IMR-90 (cell line): ENCODE measurements at regions not wholly inside any gene's neighbourhood (a gene's known extent, or its start where the extent isn't known, plus 50 kb on each side); places are given as distances from the start of the nearest gene placed in this dataset.
A peak's percentile ranks its signal among the peaks of the same experiment; 100 is the strongest.

Experiments used
- ATAC-seq: fragments of 200-7000 bp; cut with Tn5 transposase; 2 replicates; pipeline ENCODE4 v1.9.1; 2020; ENCODE audit warnings: low read depth, mild to moderate bottlenecking, moderate library complexity
- BruUV-seq: library from RNA; stranded (reverse); fragments of 400-500 nt; replicated peaks from 2 replicates; lab custom pipeline; 2021; lab: Mats Ljungman, UMichigan
- CTCF ChIA-PET: fragments of 300-600 bp; formaldehyde crosslinking; extraction: SDS; loops from one replicate; lab custom pipeline; 2021; ENCODE audit warnings: antibody characterized with exemption; lab: Yijun Ruan, JAX
- POLR2A ChIA-PET: fragments of 300-600 bp; sonication (Branson Sonifier 250); formaldehyde crosslinking; loops from one replicate; lab custom pipeline; 2022; ENCODE audit warnings: antibody characterized with exemption; ENCODE audit not compliant: unreplicated experiment; lab: Charles Lee
- DNase-seq: peaks from one replicate; pipeline ENCODE4 v3.0.0; 2013
- H2AFZ ChIP-seq: replicated peaks from 2 replicates; pipeline ENCODE3; 2013; ENCODE audit warnings: low read length, mild to moderate bottlenecking; ENCODE audit not compliant: poor library complexity
- H2AK5ac ChIP-seq: 2 replicates; pipeline ENCODE4 v1.6.1; 2013; ENCODE audit warnings: low read depth, low read length, inconsistent platforms
- H2AK9ac ChIP-seq: replicated peaks from 2 replicates; pipeline ENCODE3; 2013; ENCODE audit warnings: mild to moderate bottlenecking, low read depth, low read length, moderate library complexity; ENCODE audit not compliant: poor library complexity
- H2BK120ac ChIP-seq: 2 replicates; pipeline ENCODE4 v1.6.1; 2013; ENCODE audit warnings: low read depth, low read length, inconsistent platforms
- H2BK15ac ChIP-seq: 3 replicates; pipeline ENCODE4 v1.6.1; 2013; ENCODE audit warnings: low read depth, low read length, inconsistent platforms
- H2BK20ac ChIP-seq: 2 replicates; pipeline ENCODE4 v1.6.1; 2013; ENCODE audit warnings: low read depth, mild to moderate bottlenecking, inconsistent platforms, low read length, moderate library complexity
- H2BK5ac ChIP-seq: 2 replicates; pipeline ENCODE4 v1.6.1; 2013; ENCODE audit warnings: mild to moderate bottlenecking, low read depth, low read length, inconsistent platforms; ENCODE audit not compliant: poor library complexity, severe bottlenecking
- H3K14ac ChIP-seq: replicated peaks from 2 replicates; pipeline ENCODE4 v1.6.1; 2013; ENCODE audit warnings: low read depth, low read length, inconsistent platforms
- H3K18ac ChIP-seq: 2 replicates; pipeline ENCODE4 v1.6.1; 2013; ENCODE audit warnings: low read depth, low read length, control low read depth
- H3K23ac ChIP-seq: 2 replicates; pipeline ENCODE4 v1.6.1; 2013; ENCODE audit warnings: low read depth, low read length, inconsistent platforms
- H3K27ac ChIP-seq: 2 replicates; pipeline ENCODE4 v1.5.1; 2013; ENCODE audit warnings: mild to moderate bottlenecking, control low read depth, low read length; ENCODE audit not compliant: insufficient read depth
- H3K27me3 ChIP-seq: 2 replicates; pipeline ENCODE4 v1.6.1; 2013; ENCODE audit warnings: low read length; ENCODE audit not compliant: control insufficient read depth, insufficient read depth
- H3K36me3 ChIP-seq: 2 replicates; pipeline ENCODE4 v1.6.1; 2013; ENCODE audit warnings: low read length, mixed read lengths; ENCODE audit not compliant: control insufficient read depth, insufficient read depth
- H3K4ac ChIP-seq: 2 replicates; pipeline ENCODE4 v1.6.1; 2013; ENCODE audit warnings: low read depth, low read length, inconsistent platforms
- H3K4me1 ChIP-seq: 2 replicates; pipeline ENCODE4 v1.6.1; 2013; ENCODE audit warnings: low read length, mixed read lengths; ENCODE audit not compliant: control insufficient read depth, insufficient read depth
- H3K4me2 ChIP-seq: 2 replicates; pipeline ENCODE4 v1.6.1; 2013; ENCODE audit warnings: low read depth, mild to moderate bottlenecking, control low read depth, low read length, moderate library complexity
- H3K4me3 ChIP-seq: 2 replicates; pipeline ENCODE4 v1.5.1; 2013; ENCODE audit warnings: low read depth, mild to moderate bottlenecking, control low read depth, low read length, moderate library complexity; ENCODE audit not compliant: insufficient read depth
- H3K56ac ChIP-seq: 2 replicates; pipeline ENCODE4 v1.6.1; 2013; ENCODE audit warnings: low read length, inconsistent platforms; ENCODE audit not compliant: insufficient read depth; ENCODE audit errors: extremely low read depth
- H3K79me1 ChIP-seq, 2 experiments: 2 replicates each; pipeline ENCODE4 v1.6.1; 2013; ENCODE audit warnings: low read length in 2 of 2, inconsistent platforms in 1 of 2, low read depth in 1 of 2
- H3K9ac ChIP-seq: 2 replicates; pipeline ENCODE4 v1.6.1; 2013; ENCODE audit warnings: low read depth, low read length, control low read depth
- H3K9me1 ChIP-seq: 2 replicates; pipeline ENCODE4 v1.6.1; 2013; ENCODE audit warnings: low read length, inconsistent platforms; ENCODE audit not compliant: insufficient read depth
- H3K9me3 ChIP-seq: 2 replicates; pipeline ENCODE4 v1.6.1; 2013; ENCODE audit warnings: low read length; ENCODE audit not compliant: control insufficient read depth, insufficient read depth
- H4K20me1 ChIP-seq: 2 replicates; pipeline ENCODE4 v1.6.1; 2013; ENCODE audit warnings: low read length, inconsistent platforms; ENCODE audit not compliant: insufficient read depth
- H4K5ac ChIP-seq: 2 replicates; pipeline ENCODE4 v1.6.1; 2013; ENCODE audit warnings: mild to moderate bottlenecking, low read depth, low read length, control low read depth
- H4K8ac ChIP-seq, 2 experiments: 2 replicates each; pipeline ENCODE4 v1.6.1; 2013; ENCODE audit warnings: low read depth in 2 of 2, low read length in 2 of 2, control low read depth in 1 of 2, inconsistent platforms in 1 of 2
- H4K91ac ChIP-seq: 2 replicates; pipeline ENCODE4 v1.6.1; 2013; ENCODE audit warnings: low read depth, low read length, inconsistent platforms; ENCODE audit not compliant: insufficient read depth
- CEBPB ChIP-seq: IDR thresholded peaks from 2 replicates; pipeline ENCODE4 v1.6.1; 2012; ENCODE audit warnings: low read depth, low read length, improper control_type of control experiment
- FOS ChIP-seq: fragments of 150-350 bp; IDR thresholded peaks from 2 replicates; pipeline ENCODE4 v1.6.1; 2016; ENCODE audit warnings: low read depth, low read length
- MAFK ChIP-seq: IDR thresholded peaks from 2 replicates; pipeline ENCODE4 v1.6.1; 2012; ENCODE audit warnings: low read depth, low read length, improper control_type of control experiment
- MAZ ChIP-seq: IDR thresholded peaks from 2 replicates; pipeline ENCODE4 v1.6.1; 2012; ENCODE audit warnings: low read depth, mild to moderate bottlenecking, low read length, improper control_type of control experiment, moderate library complexity, borderline replicate concordance
- MXI1 ChIP-seq: IDR thresholded peaks from 2 replicates; pipeline ENCODE4 v1.6.1; 2012; ENCODE audit warnings: low read depth, mild to moderate bottlenecking, low read length, moderate library complexity, borderline replicate concordance
- POLR2A ChIP-seq: IDR thresholded peaks from 2 replicates; pipeline ENCODE4 v1.6.1; 2012; ENCODE audit warnings: mild to moderate bottlenecking, low read depth, low read length
- RFX5 ChIP-seq: IDR thresholded peaks from 2 replicates; pipeline ENCODE4 v1.8.0; 2012; ENCODE audit warnings: low read depth, mild to moderate bottlenecking, low read length, moderate library complexity
- SMC3 ChIP-seq: fragments of 150-350 bp; IDR thresholded peaks from 2 replicates; pipeline ENCODE4 v1.6.1; 2016; ENCODE audit warnings: low read depth, mild to moderate bottlenecking, antibody characterized with exemption, low read length, moderate library complexity
- WGBS, 2 experiments: methylation state at CpG; one replicate each; pipeline versions ENCODE4 v1.1.5 to v1.1.7; 2013; ENCODE audit warnings: missing lambda C conversion rate in 2 of 2; ENCODE audit not compliant: insufficient read length in 1 of 2; ENCODE audit errors: extremely low coverage in 2 of 2; 5-methylcytosine and 5-hydroxymethylcytosine counted together
- dilution Hi-C: fragments of 300-500 bp; cut with HindIII; formaldehyde crosslinking; loops from one replicate; pipeline ENCODE4 v1.14.3; 2018; ENCODE audit warnings: low sequenced_read_pairs; ENCODE audit not compliant: unreplicated experiment
- in situ Hi-C: fragments of 300-500 bp; cut with MboI; formaldehyde crosslinking; loops from 3 replicates; pipeline ENCODE4 v1.14.3; 2019; ENCODE audit warnings: low sequenced_read_pairs, inconsistent platforms, mixed read lengths
- intact Hi-C: fragments of 100-400 bp; cut with micrococcal nuclease; formaldehyde crosslinking; loops from 2 replicates; pipeline ENCODE4 v1.10.0; 2022
- TF ChIP-seq, protein P1 (sequence below): fragments of 150-350 bp; IDR thresholded peaks from 2 replicates; pipeline ENCODE4 v1.6.1; 2017; ENCODE audit warnings: mild to moderate bottlenecking, antibody characterized with exemption, low read length, low read depth
- TF ChIP-seq, protein P2 (sequence below): conservative IDR thresholded peaks from 2 replicates; pipeline ENCODE4 v1.5.1; 2012; ENCODE audit warnings: mild to moderate bottlenecking, low read depth, low read length, improper control_type of control experiment

DNA sequence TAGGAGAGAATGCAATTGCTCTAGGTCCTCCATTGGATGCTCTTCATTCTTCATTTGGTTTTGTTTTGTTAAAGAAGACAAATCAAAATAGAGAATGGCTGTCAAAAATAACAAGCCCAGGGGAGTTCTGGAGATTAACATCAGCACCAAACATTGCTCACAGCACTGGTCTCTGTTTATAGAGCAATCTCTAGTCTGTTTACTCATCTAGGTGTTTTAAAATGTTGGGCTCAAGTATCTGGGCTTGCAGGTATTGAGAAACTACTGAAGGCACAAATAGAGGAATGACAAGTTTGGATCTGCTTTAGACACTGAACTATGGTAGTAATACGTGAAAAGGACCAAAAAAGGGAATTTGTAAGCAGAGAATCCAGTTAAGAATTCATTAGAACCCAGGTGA, 77.0 kb upstream of the TMC1 start:
- Histone ChIP-seq H2BK5ac (peak overlapping the region; percentile 79), H3K56ac (0 out of 2 replicates have a peak overlapping the region, but pooled peaks have one; percentile 23), H3K4me1 (peaks cover 16% of the 10 kb centered on the region), H4K91ac (peak overlapping the region; percentile 69; the same call in 1 of the 2 replicates), H3K14ac (no peak overlapping the region), H2AK9ac (no peak overlapping the region), H2BK20ac (peak overlapping the region; percentile 81; the same call in 1 of the 2 replicates), H3K79me1 (peaks cover 3 to 13% of the 10 kb centered on the region in 2 experiments; a peak in 2 of 4 replicates), H2AFZ (no peak overlapping the region), H4K20me1 (no peaks in the 10 kb centered on the region), H3K36me3 (no peaks in the 10 kb centered on the region), H3K4me2 (no peak overlapping the region), H3K4me3 (no peak overlapping the region), H3K9me1 (peaks cover 20% of the 10 kb centered on the region), H3K27me3 (no peaks in the 10 kb centered on the region), H3K4ac (peak overlapping the region; percentile 86; the same call in 1 of the 2 replicates), H3K9ac (no peak overlapping the region), H2BK15ac (peak overlapping the region; percentile 93; the same call in 2 of the 3 replicates), H3K9me3 (no peaks in the 10 kb centered on the region), H4K8ac (no peak overlapping the region), H3K23ac (no peak overlapping the region), H2BK120ac (peak overlapping the region; percentile 94; the same call in 1 of the 2 replicates), H2AK5ac (no peak overlapping the region), H4K5ac (no peak overlapping the region; the same call in 1 of the 2 replicates), H3K18ac (peak overlapping the region; percentile 72; the same call in 1 of the 2 replicates), H3K27ac (no peak overlapping the region)
- BruUV-seq = no TSS peak
- in situ Hi-C loops = loop anchor here (5.0 kb wide), 1 partner anchor 52 kb away; no protein-coding TSS in a partner anchor
- POLR2A ChIA-PET = no interaction called here
- ATAC-seq (no peak), DNase-seq (no peak)
- no CpG with 5 or more reads among the region's 1 CpG for WGBS, 2 experiments
- TF ChIP-seq SMC3 (no peak), POLR2A (no peak), CEBPB (no peak), MAFK (no peak), FOS (no peak), RFX5 (no peak), MAZ (no peak), MXI1 (no peak)
- TF ChIP-seq, protein P1, sequence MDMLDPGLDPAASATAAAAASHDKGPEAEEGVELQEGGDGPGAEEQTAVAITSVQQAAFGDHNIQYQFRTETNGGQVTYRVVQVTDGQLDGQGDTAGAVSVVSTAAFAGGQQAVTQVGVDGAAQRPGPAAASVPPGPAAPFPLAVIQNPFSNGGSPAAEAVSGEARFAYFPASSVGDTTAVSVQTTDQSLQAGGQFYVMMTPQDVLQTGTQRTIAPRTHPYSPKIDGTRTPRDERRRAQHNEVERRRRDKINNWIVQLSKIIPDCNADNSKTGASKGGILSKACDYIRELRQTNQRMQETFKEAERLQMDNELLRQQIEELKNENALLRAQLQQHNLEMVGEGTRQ = no peak
- TF ChIP-seq, protein P2, sequence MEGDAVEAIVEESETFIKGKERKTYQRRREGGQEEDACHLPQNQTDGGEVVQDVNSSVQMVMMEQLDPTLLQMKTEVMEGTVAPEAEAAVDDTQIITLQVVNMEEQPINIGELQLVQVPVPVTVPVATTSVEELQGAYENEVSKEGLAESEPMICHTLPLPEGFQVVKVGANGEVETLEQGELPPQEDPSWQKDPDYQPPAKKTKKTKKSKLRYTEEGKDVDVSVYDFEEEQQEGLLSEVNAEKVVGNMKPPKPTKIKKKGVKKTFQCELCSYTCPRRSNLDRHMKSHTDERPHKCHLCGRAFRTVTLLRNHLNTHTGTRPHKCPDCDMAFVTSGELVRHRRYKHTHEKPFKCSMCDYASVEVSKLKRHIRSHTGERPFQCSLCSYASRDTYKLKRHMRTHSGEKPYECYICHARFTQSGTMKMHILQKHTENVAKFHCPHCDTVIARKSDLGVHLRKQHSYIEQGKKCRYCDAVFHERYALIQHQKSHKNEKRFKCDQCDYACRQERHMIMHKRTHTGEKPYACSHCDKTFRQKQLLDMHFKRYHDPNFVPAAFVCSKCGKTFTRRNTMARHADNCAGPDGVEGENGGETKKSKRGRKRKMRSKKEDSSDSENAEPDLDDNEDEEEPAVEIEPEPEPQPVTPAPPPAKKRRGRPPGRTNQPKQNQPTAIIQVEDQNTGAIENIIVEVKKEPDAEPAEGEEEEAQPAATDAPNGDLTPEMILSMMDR = no peak
- intact Hi-C loops = loop anchor here (5.0 kb wide), 1 partner anchor 33 kb away; no protein-coding TSS in a partner anchor
- dilution Hi-C loops = no loop called here
- CTCF ChIA-PET = interaction anchor here (1.0 kb wide), 1 partner anchor 9 kb away, joined by 3 read pairs; no protein-coding TSS in a partner anchor
